Retinal pigment epithelial cell (primary cell): ENCODE measurements at regions not wholly inside any gene's neighbourhood (a gene's known extent, or its start where the extent isn't known, plus 50 kb on each side); places are given as distances from the start of the nearest gene placed in this dataset.

Experiments used
- DNase-seq: peaks from one replicate; pipeline ENCODE4 v3.0.0-alpha.2; 2010; ENCODE audit warnings: low read depth
- H3K4me3 ChIP-seq: 2 replicates; pipeline ENCODE4 v1.5.1; 2011; ENCODE audit warnings: mild to moderate bottlenecking, low read length, control low read depth, moderate library complexity
- CTCF ChIP-seq: conservative IDR thresholded peaks from 2 replicates; pipeline ENCODE4 v1.5.1; 2011; ENCODE audit warnings: low read depth, low read length, control low read depth, inconsistent platforms

- H3K4me3 ChIP-seq, result no peak overlapping the region
- no peak for DNase-seq
- TF ChIP-seq CTCF, result no peak
Observed at GRCh38 chr1:30275926-30276764, 447.2 kb downstream of the MATN1 start.

- no peak for TF ChIP-seq CTCF
- no peak overlapping the region for H3K4me3 ChIP-seq
- DNase-seq, result no peak
Observed at GRCh38 chr1:30274976-30275621, 448.3 kb downstream of the MATN1 start.

GRCh38 chr1:30274173-30274970 lies 449.0 kb downstream of the MATN1 start:
- DNase-seq, result no peak
- H3K4me3 ChIP-seq, result no peak overlapping the region
- TF ChIP-seq CTCF, result no peak

GRCh38 chr1:30273456-30273855 lies 449.9 kb downstream of the MATN1 start:
- no peak for TF ChIP-seq CTCF
- no peak overlapping the region for H3K4me3 ChIP-seq
- no peak for DNase-seq

GRCh38 chr1:30273021-30273325 lies 450.4 kb downstream of the MATN1 start:
- H3K4me3 ChIP-seq, result no peak overlapping the region
- no peak for DNase-seq
- no peak for TF ChIP-seq CTCF

GRCh38 chr1:30272277-30273020 lies 450.9 kb downstream of the MATN1 start:
- no peak overlapping the region for H3K4me3 ChIP-seq
- TF ChIP-seq CTCF, result no peak
- DNase-seq, result no peak
